ENCODE measurements at regions not wholly inside any gene's neighbourhood (a gene's known extent, or its start where the extent isn't known, plus 50 kb on each side); places are given as distances from the start of the nearest gene placed in this dataset.

- no peak overlapping the region for H3K4me3 ChIP-seq (ENCODE audit: low read depth, low read length)
- no peak for TF ChIP-seq CTCF (IDR thresholded peaks at IDR 0.05; ENCODE audit: borderline replicate concordance, insufficient read depth, low read depth, low read length)
These were observed 1473.1 kb downstream of the CDH8 start for GRCh38 chr16:60563166-60563565.

GRCh38 chr16:60558936-60559335, 1477.3 kb downstream of the CDH8 start:
- no peak overlapping the region for H3K4me3 ChIP-seq (ENCODE audit: low read depth, low read length)
- TF ChIP-seq CTCF (IDR thresholded peaks at IDR 0.05; ENCODE audit: borderline replicate concordance, insufficient read depth, low read depth, low read length), result no peak

GRCh38 chr16:60553090-60553757, 1483.0 kb downstream of the CDH8 start:
- TF ChIP-seq CTCF (IDR thresholded peaks at IDR 0.05; ENCODE audit: borderline replicate concordance, insufficient read depth, low read depth, low read length), result no peak

GRCh38 chr16:60541535-60541934, 1494.7 kb downstream of the CDH8 start:
- no peak for TF ChIP-seq CTCF (IDR thresholded peaks at IDR 0.05; ENCODE audit: borderline replicate concordance, insufficient read depth, low read depth, low read length)
- H3K4me3 ChIP-seq (ENCODE audit: low read depth, low read length), result no peak overlapping the region

More at GRCh38 chr16:60553090-60553757, 1483.0 kb downstream of the CDH8 start:
- no peak overlapping the region for H3K4me3 ChIP-seq (ENCODE audit: low read depth, low read length)

- TF ChIP-seq CTCF (IDR thresholded peaks at IDR 0.05; ENCODE audit: borderline replicate concordance, insufficient read depth, low read depth, low read length), result no peak
These were observed 1525.3 kb downstream of the CDH8 start for GRCh38 chr16:60510941-60511340.

GRCh38 chr16:60510208-60510607, 1526.0 kb downstream of the CDH8 start:
- no peak for TF ChIP-seq CTCF (IDR thresholded peaks at IDR 0.05; ENCODE audit: borderline replicate concordance, insufficient read depth, low read depth, low read length)

More at GRCh38 chr16:60510941-60511340, 1525.3 kb downstream of the CDH8 start:
- H3K4me3 ChIP-seq (ENCODE audit: low read depth, low read length), result no peak overlapping the region

GRCh38 chr16:60491273-60491672, 1545.0 kb downstream of the CDH8 start:
- H3K4me3 ChIP-seq (ENCODE audit: low read depth, low read length), result no peak overlapping the region
- TF ChIP-seq CTCF (IDR thresholded peaks at IDR 0.05; ENCODE audit: borderline replicate concordance, insufficient read depth, low read depth, low read length), result no peak

More at GRCh38 chr16:60510208-60510607, 1526.0 kb downstream of the CDH8 start:
- no peak overlapping the region for H3K4me3 ChIP-seq (ENCODE audit: low read depth, low read length)
